AG04450 (cell line): ENCODE measurements at regions not wholly inside any gene's neighbourhood (a gene's known extent, or its start where the extent isn't known, plus 50 kb on each side); places are given as distances from the start of the nearest gene placed in this dataset.
A peak's percentile ranks its signal among the peaks of the same experiment; 100 is the strongest.

Experiments used
- CTCF ChIA-PET: fragments of 300-600, 350-600 bp; formaldehyde crosslinking; extraction: SDS; loops from one replicate; lab custom pipeline; 2022; ENCODE audit warnings: antibody characterized with exemption, inconsistent platforms; lab: Charles Lee
- POLR2A ChIA-PET: fragments of 350-600 bp; formaldehyde crosslinking; extraction: SDS; loops from one replicate; lab custom pipeline; 2021; ENCODE audit warnings: antibody characterized with exemption, inconsistent platforms; lab: Yijun Ruan, JAX
- DNase-seq: peaks from one replicate; pipeline ENCODE4 v3.0.0-alpha.2; 2011; ENCODE audit warnings: low read depth, low spot score
- H3K27ac ChIP-seq: one replicate; pipeline ENCODE4 v1.5.1; 2012; ENCODE audit warnings: low read depth, low read length, control low read depth
- H3K27me3 ChIP-seq: one replicate; pipeline ENCODE4 v1.6.0; 2012; ENCODE audit warnings: low read length; ENCODE audit not compliant: control insufficient read depth, insufficient read depth
- H3K4me3 ChIP-seq: 2 replicates; pipeline ENCODE4 v1.5.1; 2011; ENCODE audit warnings: mild to moderate bottlenecking, low read depth, low read length, control low read depth
- H3K9me3 ChIP-seq: 2 replicates; pipeline ENCODE4 v1.5.1; 2012; ENCODE audit warnings: low read length; ENCODE audit not compliant: control insufficient read depth, insufficient read depth
- TF ChIP-seq, protein P1 (sequence below): IDR thresholded peaks from 2 replicates; pipeline ENCODE4 v1.5.1; 2011; ENCODE audit warnings: low read depth, low read length, control low read depth, inconsistent platforms

DNA sequence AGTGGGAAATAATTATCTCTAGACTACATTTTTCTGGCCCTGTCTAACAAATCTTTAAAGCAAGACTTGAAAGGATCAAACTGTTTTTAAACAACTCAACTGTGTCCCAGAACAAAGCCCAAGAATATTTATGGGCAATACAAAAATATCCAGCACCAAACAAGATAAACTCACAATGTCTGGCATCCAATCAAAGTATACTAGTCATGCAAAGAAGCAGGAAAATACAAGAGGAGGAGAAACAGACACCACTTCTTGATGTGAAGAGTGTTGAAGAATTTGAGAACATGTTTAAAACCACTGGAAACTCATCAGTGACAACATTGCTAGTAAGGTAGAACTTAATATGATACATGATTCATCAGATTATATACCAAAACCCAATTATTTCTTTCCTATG, 66.1 kb upstream of the CDC42EP3 start:
- H3K9me3 ChIP-seq: no peaks in the 10 kb centered on the region
- no peaks in the 10 kb centered on the region for H3K27me3 ChIP-seq
- H3K27ac ChIP-seq: no peak overlapping the region
- no peak for DNase-seq
- CTCF ChIA-PET: no interaction called here
- TF ChIP-seq, protein P1, sequence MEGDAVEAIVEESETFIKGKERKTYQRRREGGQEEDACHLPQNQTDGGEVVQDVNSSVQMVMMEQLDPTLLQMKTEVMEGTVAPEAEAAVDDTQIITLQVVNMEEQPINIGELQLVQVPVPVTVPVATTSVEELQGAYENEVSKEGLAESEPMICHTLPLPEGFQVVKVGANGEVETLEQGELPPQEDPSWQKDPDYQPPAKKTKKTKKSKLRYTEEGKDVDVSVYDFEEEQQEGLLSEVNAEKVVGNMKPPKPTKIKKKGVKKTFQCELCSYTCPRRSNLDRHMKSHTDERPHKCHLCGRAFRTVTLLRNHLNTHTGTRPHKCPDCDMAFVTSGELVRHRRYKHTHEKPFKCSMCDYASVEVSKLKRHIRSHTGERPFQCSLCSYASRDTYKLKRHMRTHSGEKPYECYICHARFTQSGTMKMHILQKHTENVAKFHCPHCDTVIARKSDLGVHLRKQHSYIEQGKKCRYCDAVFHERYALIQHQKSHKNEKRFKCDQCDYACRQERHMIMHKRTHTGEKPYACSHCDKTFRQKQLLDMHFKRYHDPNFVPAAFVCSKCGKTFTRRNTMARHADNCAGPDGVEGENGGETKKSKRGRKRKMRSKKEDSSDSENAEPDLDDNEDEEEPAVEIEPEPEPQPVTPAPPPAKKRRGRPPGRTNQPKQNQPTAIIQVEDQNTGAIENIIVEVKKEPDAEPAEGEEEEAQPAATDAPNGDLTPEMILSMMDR: no peak
- POLR2A ChIA-PET: no interaction called here
- no peak overlapping the region for H3K4me3 ChIP-seq

DNA sequence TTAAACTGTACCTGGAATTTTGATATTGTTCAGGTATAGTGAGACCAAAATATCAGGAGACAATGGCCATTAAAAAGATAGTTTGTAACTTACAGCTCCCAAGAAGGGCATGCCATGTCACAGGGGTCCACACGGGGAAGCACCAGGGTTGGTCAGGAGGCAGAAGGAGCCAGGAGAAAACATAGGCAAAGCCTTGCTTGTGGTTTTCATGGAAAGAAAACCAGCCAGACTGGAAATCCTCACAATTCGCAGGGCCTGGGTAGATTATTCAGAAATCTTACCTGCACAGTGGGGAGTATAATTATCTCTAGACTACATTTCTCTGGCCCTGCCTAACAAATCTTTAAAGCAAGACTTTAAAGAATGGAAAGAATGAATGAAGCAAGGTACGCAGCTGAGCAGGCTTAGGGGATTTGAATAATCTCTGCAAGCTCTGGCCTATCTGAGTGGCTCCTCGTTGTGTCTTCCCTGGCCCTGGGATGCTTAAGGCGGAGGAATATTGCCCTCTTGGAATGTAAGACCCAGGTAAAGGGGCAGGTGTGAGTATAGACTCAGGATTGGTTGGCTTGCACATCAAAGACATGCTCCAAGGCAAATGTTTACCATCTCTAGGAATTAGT, 66.9 kb upstream of the CDC42EP3 start:
- ChIA-PET CTCF (no interaction called here), POLR2A (no interaction called here)
- DNase-seq: no peak
- TF ChIP-seq, protein P1: no peak
- Histone ChIP-seq H3K9me3 (no peaks in the 10 kb centered on the region), H3K27me3 (no peaks in the 10 kb centered on the region), H3K4me3 (no peak overlapping the region), H3K27ac (no peak overlapping the region)

DNA sequence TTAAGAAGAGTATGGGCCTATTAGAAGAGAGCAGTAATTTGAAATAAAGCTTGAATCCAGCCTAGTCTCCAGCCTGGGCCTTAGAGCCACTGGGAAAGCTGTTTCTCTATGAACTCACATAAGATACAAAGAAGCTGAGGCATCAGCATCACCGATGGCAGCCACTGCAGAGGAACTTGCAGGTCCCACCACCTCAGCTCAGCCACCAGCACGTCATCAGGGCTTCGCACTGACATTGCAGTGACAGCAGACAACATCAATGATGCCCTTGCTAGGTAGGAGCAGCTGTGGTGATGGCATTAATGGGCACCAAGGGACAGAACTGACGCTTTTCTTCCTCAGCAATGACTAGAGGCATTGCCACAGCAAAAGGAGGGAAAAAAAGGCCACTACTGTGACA, 67.7 kb upstream of the CDC42EP3 start:
- Histone ChIP-seq H3K27me3 (no peaks in the 10 kb centered on the region), H3K9me3 (no peaks in the 10 kb centered on the region), H3K4me3 (no peak overlapping the region), H3K27ac (no peak overlapping the region)
- CTCF ChIA-PET: no interaction called here
- POLR2A ChIA-PET: no interaction called here
- no peak for DNase-seq
- TF ChIP-seq, protein P1: no peak

DNA sequence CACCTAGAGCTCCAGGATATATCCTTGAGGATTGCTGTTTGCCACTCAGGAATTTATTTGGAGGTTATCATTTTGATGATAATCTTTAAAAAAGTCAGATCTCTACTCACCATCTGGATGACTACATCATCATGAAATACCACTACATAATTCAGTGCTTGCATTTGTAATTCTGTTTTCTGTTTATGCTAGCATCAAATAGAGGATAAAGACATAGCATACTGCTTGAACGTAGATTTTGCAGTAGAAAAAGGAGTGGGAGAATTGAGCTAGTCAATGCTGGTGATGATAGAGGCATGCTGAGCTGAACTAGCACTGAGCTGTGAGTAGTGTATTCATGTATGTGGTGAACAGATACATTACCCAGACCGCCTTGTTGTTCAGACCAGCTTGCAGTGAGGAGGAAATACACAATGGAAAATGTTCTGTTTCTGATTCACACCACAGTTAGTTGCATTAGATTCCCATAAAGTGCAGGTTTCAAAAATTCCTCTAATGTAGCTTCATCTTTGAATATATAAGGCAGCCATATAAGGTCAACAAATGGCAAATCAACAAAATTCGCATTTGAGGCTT, 68.8 kb upstream of the CDC42EP3 start:
- ChIA-PET CTCF (interaction anchor here (0.8 to 1.4 kb wide), 3 partner anchors 22 to 326 kb away, joined by 3 to 5 read pairs (median 3); no protein-coding TSS in a partner anchor), POLR2A (interaction anchor here (1.3 kb wide), 1 partner anchor 28 kb away, joined by 4 read pairs; no protein-coding TSS in a partner anchor)
- H3K27me3 ChIP-seq: no peaks in the 10 kb centered on the region
- H3K9me3 ChIP-seq: no peaks in the 10 kb centered on the region
- peak; percentile 3 for DNase-seq
- TF ChIP-seq, protein P1: no peak
- H3K4me3 ChIP-seq: no peak overlapping the region
- H3K27ac ChIP-seq: no peak overlapping the region

DNA sequence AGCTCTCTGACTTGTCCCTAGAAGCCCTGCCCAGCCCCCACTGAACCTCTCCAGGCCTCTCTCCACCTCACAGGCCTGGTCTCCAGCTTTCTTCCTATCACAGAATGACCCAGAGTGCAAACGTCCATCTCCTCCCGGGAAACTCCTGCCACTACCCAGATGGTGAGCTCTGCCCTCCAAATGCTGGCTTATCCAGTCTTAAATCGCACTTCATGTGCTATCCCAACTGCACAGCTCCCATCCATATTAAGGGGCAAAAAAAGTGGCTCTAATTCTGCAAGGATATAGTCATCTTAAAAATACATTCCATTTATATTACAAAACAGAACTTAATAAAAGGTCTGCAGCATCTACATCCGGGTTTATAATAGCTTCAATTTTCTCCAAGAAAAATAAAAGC, 70.8 kb upstream of the CDC42EP3 start:
- Histone ChIP-seq H3K27me3 (no peaks in the 10 kb centered on the region), H3K4me3 (no peak overlapping the region), H3K9me3 (no peaks in the 10 kb centered on the region), H3K27ac (no peak overlapping the region)
- TF ChIP-seq, protein P1: no peak
- ChIA-PET CTCF (interaction anchor here (0.7 to 1.7 kb wide), 3 partner anchors 9 to 149 kb away, joined by 3 to 7 read pairs (median 4); no protein-coding TSS in a partner anchor), POLR2A (interaction anchor here (1.1 kb wide), 1 partner anchor 50 kb away, joined by 3 read pairs; no protein-coding TSS in a partner anchor)
- DNase-seq: no peak
